ENCODE measurements at regions not wholly inside any gene's neighbourhood (a gene's known extent, or its start where the extent isn't known, plus 50 kb on each side); places are given as distances from the start of the nearest gene placed in this dataset.
"Not testable (repeated sequence)": the region's sequence is repeated elsewhere in the genome, so short reads cannot be mapped to it uniquely, and the experiment has no call there.

- H3K4me1 ChIP-seq; intact Hi-C loops (cut with DNase I); ATAC-seq; H3K27ac ChIP-seq; H3K36me3 ChIP-seq (replicated peaks in 1 of 2; ENCODE audit: insufficient read depth in 1 of 2, low read depth in 2 of 2); H3K9me3 ChIP-seq; H3K27me3 ChIP-seq; H3K4me3 ChIP-seq; DNase-seq: not testable (repeated sequence)
- WGBS, 2 donors, result 66 to 67% methylated on average over 3 of the region's 3 CpGs
Observed at GRCh38 chr6:21282360-21282759, 311.2 kb upstream of the SOX4 start.

GRCh38 chr6:21284166-21284565, 309.4 kb upstream of the SOX4 start:
- intact Hi-C loops (cut with DNase I), result no loop called here
- Histone ChIP-seq H3K27ac (no peak overlapping the region), H3K9me3 (no peaks in the 10 kb centered on the region), H3K4me1 (no peaks in the 10 kb centered on the region), H3K36me3 (replicated peaks in 1 of 2; ENCODE audit: insufficient read depth in 1 of 2, low read depth in 2 of 2) (no peaks in the 10 kb centered on the region), H3K27me3 (no peaks in the 10 kb centered on the region), H3K4me3 (no peak overlapping the region)
- TF ChIP-seq POLR2A (IDR thresholded peaks at IDR 0.05), result no peak
- TF ChIP-seq CTCF (IDR thresholded peaks at IDR 0.05), result no peak
- no peak for DNase-seq
- 77 to 92% methylated on average over 3 of the region's 3 CpGs for WGBS, 2 donors
- ATAC-seq, result no peak

GRCh38 chr6:21284706-21285105, 308.8 kb upstream of the SOX4 start:
- WGBS, 2 donors, result 72 to 76% methylated on average over 7 of the region's 7 CpGs
- Histone ChIP-seq H3K36me3 (replicated peaks in 1 of 2; ENCODE audit: insufficient read depth in 1 of 2, low read depth in 2 of 2) (no peaks in the 10 kb centered on the region), H3K4me3 (no peak overlapping the region), H3K4me1 (no peaks in the 10 kb centered on the region), H3K27me3 (no peaks in the 10 kb centered on the region), H3K9me3 (no peaks in the 10 kb centered on the region), H3K27ac (no peak overlapping the region)
- no peak for DNase-seq
- ATAC-seq, result no peak
- TF ChIP-seq CTCF (IDR thresholded peaks at IDR 0.05), result no peak
- no peak for TF ChIP-seq POLR2A (IDR thresholded peaks at IDR 0.05)
- intact Hi-C loops (cut with DNase I), result no loop called here

- H3K27me3 ChIP-seq, result no peaks in the 10 kb centered on the region
- no peaks in the 10 kb centered on the region for H3K36me3 ChIP-seq (replicated peaks in 1 of 2; ENCODE audit: insufficient read depth in 1 of 2, low read depth in 2 of 2)
- TF ChIP-seq CTCF (IDR thresholded peaks at IDR 0.05) (no peak), POLR2A (IDR thresholded peaks at IDR 0.05) (no peak)
- intact Hi-C loops (cut with DNase I), result no loop called here
- no peaks in the 10 kb centered on the region for H3K4me1 ChIP-seq
- no peak overlapping the region for H3K4me3 ChIP-seq
- ATAC-seq (no peak), DNase-seq (no peak)
- H3K9me3 ChIP-seq, result no peaks in the 10 kb centered on the region
- H3K27ac ChIP-seq, result no peak overlapping the region
- WGBS, 2 donors, result 82% methylated on average over 8 of the region's 8 CpGs
Observed at GRCh38 chr6:21294144-21294543, 299.4 kb upstream of the SOX4 start.

GRCh38 chr6:21295506-21296240, 297.9 kb upstream of the SOX4 start:
- H3K4me3 ChIP-seq, result no peak overlapping the region
- H3K27ac ChIP-seq, result no peak overlapping the region
- H3K9me3 ChIP-seq, result no peaks in the 10 kb centered on the region
- no peak for ATAC-seq
- intact Hi-C loops (cut with DNase I), result no loop called here
- WGBS, 2 donors, result 73 to 84% methylated on average over 6 of the region's 6 CpGs
- no peaks in the 10 kb centered on the region for H3K4me1 ChIP-seq
- TF ChIP-seq CTCF (IDR thresholded peaks at IDR 0.05), result no peak
- TF ChIP-seq POLR2A (IDR thresholded peaks at IDR 0.05), result no peak
- H3K27me3 ChIP-seq, result no peaks in the 10 kb centered on the region
- H3K36me3 ChIP-seq (replicated peaks in 1 of 2; ENCODE audit: insufficient read depth in 1 of 2, low read depth in 2 of 2), result no peaks in the 10 kb centered on the region
- no peak for DNase-seq

All from body of pancreas (tissue), 4 donors.